ENCODE measurements at regions not wholly inside any gene's neighbourhood (a gene's known extent, or its start where the extent isn't known, plus 50 kb on each side); places are given as distances from the start of the nearest gene placed in this dataset.

DNA sequence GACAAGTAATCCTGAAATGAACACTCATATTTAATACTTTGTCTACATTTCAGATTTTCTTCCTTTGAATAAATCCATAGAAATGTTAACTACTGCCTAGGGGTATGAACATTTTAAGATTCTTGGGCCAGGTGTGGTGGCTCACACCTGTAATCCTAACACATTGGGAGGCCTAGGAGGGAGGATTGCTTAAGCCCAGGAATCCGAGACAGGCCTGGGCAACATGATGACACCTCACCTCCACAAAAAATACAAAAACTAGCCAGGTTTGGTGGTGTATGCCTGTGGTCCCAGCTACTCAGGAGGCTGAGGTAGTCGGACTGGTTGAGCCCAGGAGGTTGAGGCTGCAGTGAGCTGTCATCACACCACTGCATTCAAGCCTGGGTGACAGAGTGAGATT is 73.9 kb upstream of the PIAS1 start:
- CTCF ChIA-PET = no interaction called here
- Mint-ChIP-seq H3K36me3 (ENCODE audit: low read depth) (no peaks in the 10 kb centered on the region), H3K9me3 (no peaks in the 10 kb centered on the region), H3K27ac (no peak overlapping the region), H3K4me3 (no peak overlapping the region), H3K4me1 (no peaks in the 10 kb centered on the region), H3K27me3 (peaks cover 3% of the 10 kb centered on the region)
- DNase-seq = no peak
- TF ChIP-seq, protein P1, sequence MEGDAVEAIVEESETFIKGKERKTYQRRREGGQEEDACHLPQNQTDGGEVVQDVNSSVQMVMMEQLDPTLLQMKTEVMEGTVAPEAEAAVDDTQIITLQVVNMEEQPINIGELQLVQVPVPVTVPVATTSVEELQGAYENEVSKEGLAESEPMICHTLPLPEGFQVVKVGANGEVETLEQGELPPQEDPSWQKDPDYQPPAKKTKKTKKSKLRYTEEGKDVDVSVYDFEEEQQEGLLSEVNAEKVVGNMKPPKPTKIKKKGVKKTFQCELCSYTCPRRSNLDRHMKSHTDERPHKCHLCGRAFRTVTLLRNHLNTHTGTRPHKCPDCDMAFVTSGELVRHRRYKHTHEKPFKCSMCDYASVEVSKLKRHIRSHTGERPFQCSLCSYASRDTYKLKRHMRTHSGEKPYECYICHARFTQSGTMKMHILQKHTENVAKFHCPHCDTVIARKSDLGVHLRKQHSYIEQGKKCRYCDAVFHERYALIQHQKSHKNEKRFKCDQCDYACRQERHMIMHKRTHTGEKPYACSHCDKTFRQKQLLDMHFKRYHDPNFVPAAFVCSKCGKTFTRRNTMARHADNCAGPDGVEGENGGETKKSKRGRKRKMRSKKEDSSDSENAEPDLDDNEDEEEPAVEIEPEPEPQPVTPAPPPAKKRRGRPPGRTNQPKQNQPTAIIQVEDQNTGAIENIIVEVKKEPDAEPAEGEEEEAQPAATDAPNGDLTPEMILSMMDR (IDR thresholded peaks at IDR 0.05) = no peak
- ATAC-seq (ENCODE audit: low read depth) = no peak
- POLR2A ChIA-PET = no interaction called here
- intact Hi-C loops (cut with micrococcal nuclease) = no loop called here

DNA sequence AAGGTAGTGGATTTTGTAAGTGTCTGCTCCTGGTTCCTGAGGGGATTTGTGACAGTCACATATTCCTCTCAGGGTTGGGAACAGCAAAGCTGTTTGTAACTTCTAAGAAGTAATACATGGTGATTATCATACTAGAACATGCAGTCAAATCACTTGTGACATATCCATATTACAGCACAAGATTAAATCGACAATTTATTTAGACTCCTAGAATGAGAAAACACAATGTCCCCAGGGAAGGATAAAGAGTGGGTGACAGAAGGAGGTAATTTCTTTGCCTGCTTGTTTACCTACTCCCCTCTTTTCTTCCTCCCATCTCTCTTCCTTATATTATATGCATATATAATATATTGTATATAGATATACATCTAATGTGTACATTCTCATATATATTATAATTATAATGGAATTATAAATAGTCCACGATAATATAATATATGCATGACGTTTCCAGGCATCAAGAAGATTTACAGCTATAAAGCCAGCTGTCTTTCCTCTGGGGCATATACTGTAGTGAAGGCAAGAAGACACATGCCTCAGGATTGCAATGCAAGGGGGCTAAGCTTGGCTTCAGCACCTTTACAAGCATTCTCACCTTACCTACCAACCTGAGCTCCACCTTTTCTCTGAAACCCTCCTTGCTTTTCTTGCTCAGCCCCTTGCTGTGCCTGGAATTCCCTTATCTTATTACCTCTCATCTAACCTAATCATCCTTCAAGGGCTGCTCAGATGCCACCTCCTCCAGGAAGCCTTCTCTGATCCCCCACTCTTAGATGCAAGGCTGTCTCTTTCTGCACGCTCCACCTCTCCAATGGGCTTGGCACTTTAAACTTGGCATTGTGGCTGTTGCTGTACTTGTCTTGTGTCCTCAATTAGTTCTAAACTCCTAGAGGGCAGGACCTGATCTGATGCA is 73.1 kb upstream of the PIAS1 start:
- TF ChIP-seq, protein P1 (IDR thresholded peaks at IDR 0.05) = no peak
- no peak for DNase-seq
- Mint-ChIP-seq H3K4me1 (no peaks in the 10 kb centered on the region), H3K9me3 (no peaks in the 10 kb centered on the region), H3K27me3 (peaks cover 3% of the 10 kb centered on the region), H3K36me3 (ENCODE audit: low read depth) (no peaks in the 10 kb centered on the region), H3K4me3 (no peak overlapping the region), H3K27ac (no peak overlapping the region)
- no peak for ATAC-seq (ENCODE audit: low read depth)
- CTCF ChIA-PET = no interaction called here
- intact Hi-C loops (cut with micrococcal nuclease) = no loop called here
- POLR2A ChIA-PET = no interaction called here

DNA sequence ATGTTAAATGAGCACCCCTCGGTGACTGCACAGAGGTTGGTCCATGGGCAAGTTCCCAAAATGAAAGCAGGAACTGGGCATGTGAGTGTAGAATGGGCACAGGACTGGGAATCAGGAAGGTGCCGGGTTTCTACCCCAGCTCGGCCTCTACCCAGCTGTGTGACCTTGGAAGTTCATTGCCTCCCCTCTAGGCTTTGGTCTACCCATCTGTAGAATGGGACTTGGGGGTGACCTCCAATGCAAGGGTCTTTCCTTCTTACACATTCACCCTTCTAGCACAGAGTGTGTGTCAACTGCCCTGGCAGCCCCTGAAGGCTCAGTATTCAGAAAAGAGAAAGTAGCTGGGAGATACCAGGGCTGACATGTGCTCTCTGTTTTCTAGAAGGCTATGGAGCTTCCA is 72.3 kb upstream of the PIAS1 start:
- no peak for DNase-seq
- intact Hi-C loops (cut with micrococcal nuclease) = no loop called here
- POLR2A ChIA-PET = no interaction called here
- Mint-ChIP-seq H3K4me1 (no peaks in the 10 kb centered on the region), H3K27me3 (peaks cover 1% of the 10 kb centered on the region), H3K9me3 (no peaks in the 10 kb centered on the region), H3K36me3 (ENCODE audit: low read depth) (no peaks in the 10 kb centered on the region), H3K4me3 (no peak overlapping the region), H3K27ac (no peak overlapping the region)
- CTCF ChIA-PET = no interaction called here
- no peak for ATAC-seq (ENCODE audit: low read depth)
- TF ChIP-seq, protein P1 (IDR thresholded peaks at IDR 0.05) = no peak

DNA sequence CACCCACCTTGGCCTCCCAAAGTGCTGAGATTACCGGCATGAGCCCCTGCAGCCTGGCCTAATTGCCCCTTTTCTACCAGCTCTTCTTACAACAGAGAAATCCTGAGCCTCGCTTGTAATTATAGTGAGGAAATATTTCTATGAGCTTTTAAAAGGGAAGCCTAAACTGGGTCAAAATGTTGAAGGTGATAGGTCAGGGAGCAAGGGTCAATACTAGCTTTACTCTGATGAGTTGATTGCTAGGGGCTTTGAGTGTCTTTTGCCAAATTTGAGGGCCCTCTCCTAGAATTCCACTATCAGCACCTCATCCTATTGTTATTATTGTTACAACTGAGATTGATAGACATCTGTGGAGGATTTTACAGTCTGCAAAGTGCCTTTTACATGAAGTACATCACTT is 62.4 kb upstream of the PIAS1 start:
- CTCF ChIA-PET = no interaction called here
- Mint-ChIP-seq H3K27ac (no peak overlapping the region), H3K4me3 (no peak overlapping the region), H3K27me3 (peaks cover 7% of the 10 kb centered on the region), H3K9me3 (no peaks in the 10 kb centered on the region), H3K36me3 (ENCODE audit: low read depth) (no peaks in the 10 kb centered on the region), H3K4me1 (no peaks in the 10 kb centered on the region)
- intact Hi-C loops (cut with micrococcal nuclease) = no loop called here
- TF ChIP-seq, protein P1 (IDR thresholded peaks at IDR 0.05) = no peak
- POLR2A ChIA-PET = no interaction called here
- DNase-seq = no peak
- no peak for ATAC-seq (ENCODE audit: low read depth)

DNA sequence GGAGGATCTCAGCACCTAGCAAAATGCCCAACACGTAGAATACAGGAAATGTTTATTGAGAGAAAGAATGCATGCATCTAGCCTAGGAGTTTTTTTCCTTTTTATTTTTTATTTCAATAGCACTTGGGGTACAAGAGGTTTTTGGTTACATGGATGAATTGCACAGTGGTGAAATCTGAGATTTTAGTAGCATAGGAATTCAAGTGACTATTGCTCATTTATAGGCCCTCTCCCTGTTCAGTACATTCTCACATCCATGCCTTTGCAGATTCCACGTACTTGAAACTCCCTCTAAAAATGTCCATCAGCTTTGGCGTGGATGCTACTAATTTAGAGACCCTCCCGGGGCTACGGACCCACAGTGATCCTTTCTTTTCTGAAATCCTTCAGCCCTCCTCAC is 61.7 kb upstream of the PIAS1 start:
- H3K4me1 Mint-ChIP-seq = no peaks in the 10 kb centered on the region
- H3K27ac Mint-ChIP-seq = no peak overlapping the region
- H3K27me3 Mint-ChIP-seq = peaks cover 5% of the 10 kb centered on the region
- DNase-seq (no peak), ATAC-seq (ENCODE audit: low read depth) (no peak)
- no peaks in the 10 kb centered on the region for H3K9me3 Mint-ChIP-seq
- CTCF ChIA-PET = no interaction called here
- intact Hi-C loops (cut with micrococcal nuclease) = no loop called here
- TF ChIP-seq, protein P1 (IDR thresholded peaks at IDR 0.05) = no peak
- H3K36me3 Mint-ChIP-seq (ENCODE audit: low read depth) = no peaks in the 10 kb centered on the region
- H3K4me3 Mint-ChIP-seq = no peak overlapping the region
- POLR2A ChIA-PET = interaction anchor here (0.6 kb wide), 1 partner anchor 54 kb away, joined by 5 read pairs; no protein-coding TSS in a partner anchor

All from activated B cell treated with CpG ODN at 0.5 μM for 24 hours (primary cell).